Esophagus muscularis mucosa (tissue), 3 donors: ENCODE measurements at regions not wholly inside any gene's neighbourhood (a gene's known extent, or its start where the extent isn't known, plus 50 kb on each side); places are given as distances from the start of the nearest gene placed in this dataset.

Experiments
- POLR2A ChIP-seq: fragments of 450-650 bp; IDR thresholded peaks from one replicate; pipeline ENCODE4 v1.6.1; 2017; ENCODE audit warnings: antibody characterized with exemption, moderate library complexity, mild to moderate bottlenecking, low read depth
- POLR2AphosphoS5 ChIP-seq, 2 donors: sonication (generic); formaldehyde crosslinking; IDR thresholded peaks; one replicate each; pipeline ENCODE4 v1.6.1; 2017; ENCODE audit warnings: antibody characterized with exemption in 2 of 2
- TF ChIP-seq, protein P1 (sequence below), 3 experiments: fragments of 200-600 bp in 2 of 3; fragments of 450-650 bp in 1 of 3; sonication (generic) in 2 of 3; IDR thresholded peaks; one replicate each; pipeline ENCODE4 v1.5.1; 2017 to 2019; ENCODE audit warnings: antibody characterized with exemption in 3 of 3, mild to moderate bottlenecking in 2 of 3, moderate library complexity in 1 of 3

DNA sequence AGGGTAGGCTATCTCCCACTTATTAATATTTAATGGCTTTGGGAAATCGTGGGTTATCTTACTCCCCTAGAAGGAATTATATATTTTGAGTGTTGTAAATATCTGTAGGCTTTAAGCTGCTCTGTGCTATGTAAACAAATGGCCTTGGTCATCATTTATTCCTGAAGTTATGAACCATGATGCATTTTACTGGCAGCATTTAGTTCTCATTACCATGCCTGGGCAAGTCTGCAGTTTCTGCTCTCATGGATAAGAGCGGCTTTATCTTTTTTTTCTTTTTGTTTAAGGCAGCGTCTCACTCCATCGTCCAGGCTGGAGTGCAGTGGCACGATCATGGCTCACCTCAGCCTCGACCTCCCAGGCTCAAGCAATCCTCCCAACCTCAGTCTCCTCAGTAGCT, 156.1 kb downstream of the IRS2 start:
- TF ChIP-seq, protein P1, sequence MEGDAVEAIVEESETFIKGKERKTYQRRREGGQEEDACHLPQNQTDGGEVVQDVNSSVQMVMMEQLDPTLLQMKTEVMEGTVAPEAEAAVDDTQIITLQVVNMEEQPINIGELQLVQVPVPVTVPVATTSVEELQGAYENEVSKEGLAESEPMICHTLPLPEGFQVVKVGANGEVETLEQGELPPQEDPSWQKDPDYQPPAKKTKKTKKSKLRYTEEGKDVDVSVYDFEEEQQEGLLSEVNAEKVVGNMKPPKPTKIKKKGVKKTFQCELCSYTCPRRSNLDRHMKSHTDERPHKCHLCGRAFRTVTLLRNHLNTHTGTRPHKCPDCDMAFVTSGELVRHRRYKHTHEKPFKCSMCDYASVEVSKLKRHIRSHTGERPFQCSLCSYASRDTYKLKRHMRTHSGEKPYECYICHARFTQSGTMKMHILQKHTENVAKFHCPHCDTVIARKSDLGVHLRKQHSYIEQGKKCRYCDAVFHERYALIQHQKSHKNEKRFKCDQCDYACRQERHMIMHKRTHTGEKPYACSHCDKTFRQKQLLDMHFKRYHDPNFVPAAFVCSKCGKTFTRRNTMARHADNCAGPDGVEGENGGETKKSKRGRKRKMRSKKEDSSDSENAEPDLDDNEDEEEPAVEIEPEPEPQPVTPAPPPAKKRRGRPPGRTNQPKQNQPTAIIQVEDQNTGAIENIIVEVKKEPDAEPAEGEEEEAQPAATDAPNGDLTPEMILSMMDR (IDR thresholded peaks at IDR 0.05), result no peak
- TF ChIP-seq POLR2AphosphoS5 (IDR thresholded peaks at IDR 0.05) (no peak), POLR2A (no peak)
